Natural killer cell (primary cell): ENCODE measurements at regions not wholly inside any gene's neighbourhood (a gene's known extent, or its start where the extent isn't known, plus 50 kb on each side); places are given as distances from the start of the nearest gene placed in this dataset.

Experiments used
- ATAC-seq, 3 donors: fragments of 150-1000 bp in 2 of 3; fragments of 200-7000 bp in 1 of 3; cut with Tn5 transposase; 1 replicate in 1 of 3; 2 replicates in 2 of 3; pipeline ENCODE4 v1.10.0; 2021; ENCODE audit warnings: mild to moderate bottlenecking in 2 of 3, moderate library complexity in 2 of 3
- DNase-seq, 2 donors: peaks; one replicate each; pipeline versions ENCODE4 v3.0.0 to v3.0.0-alpha.2; 2013 to 2021; ENCODE audit warnings: mixed read lengths in 1 of 2
- H3K27ac ChIP-seq: one replicate; pipeline ENCODE4 v1.5.1; 2013; ENCODE audit warnings: mild to moderate bottlenecking, low read length
- H3K27me3 ChIP-seq: one replicate; pipeline ENCODE4 v1.6.1; 2013; ENCODE audit warnings: low read length; ENCODE audit not compliant: control insufficient read depth, insufficient read depth
- H3K36me3 ChIP-seq: one replicate; pipeline ENCODE4 v1.6.1; 2013; ENCODE audit warnings: low read length; ENCODE audit not compliant: control insufficient read depth, insufficient read depth
- H3K4me1 ChIP-seq: one replicate; pipeline ENCODE4 v1.6.1; 2013; ENCODE audit warnings: low read length; ENCODE audit not compliant: control insufficient read depth, insufficient read depth
- H3K4me3 ChIP-seq: one replicate; pipeline ENCODE4 v1.5.1; 2013; ENCODE audit warnings: low read length
- H3K9me3 ChIP-seq: one replicate; pipeline ENCODE4 v1.6.1; 2013; ENCODE audit warnings: low read length; ENCODE audit not compliant: control insufficient read depth, insufficient read depth
- H3K27ac Mint-ChIP-seq, 2 donors: one replicate each; pipeline ENCODE4 v1.8.0; 2022; ENCODE audit warnings: mild to moderate bottlenecking in 2 of 2, mixed read lengths in 2 of 2, moderate library complexity in 1 of 2
- H3K27me3 Mint-ChIP-seq, 2 donors: one replicate each; pipeline ENCODE4 v1.8.0; 2022; ENCODE audit warnings: low read depth in 2 of 2, mixed read lengths in 2 of 2
- H3K36me3 Mint-ChIP-seq: one replicate; pipeline ENCODE4 v1.8.0; 2022; ENCODE audit warnings: mixed read lengths
- H3K4me1 Mint-ChIP-seq, 2 donors: one replicate each; pipeline ENCODE4 v1.8.0; 2022; ENCODE audit warnings: mixed read lengths in 2 of 2
- H3K4me3 Mint-ChIP-seq: one replicate; pipeline ENCODE4 v1.8.0; 2022; ENCODE audit warnings: mild to moderate bottlenecking, moderate library complexity, mixed read lengths
- H3K9me3 Mint-ChIP-seq, 2 donors: one replicate each; pipeline ENCODE4 v1.8.0; 2022; ENCODE audit warnings: mixed read lengths in 2 of 2
- WGBS: methylation state at CpG from one replicate; pipeline ENCODE4 v1.1.7; 2013; ENCODE audit warnings: missing lambda C conversion rate; ENCODE audit not compliant: insufficient coverage; 5-methylcytosine and 5-hydroxymethylcytosine counted together
- intact Hi-C: fragments of 100-400 bp; cut with micrococcal nuclease; formaldehyde crosslinking; loops from one replicate; pipeline ENCODE4 v1.14.2; 2022
- TF ChIP-seq, protein P1 (sequence below): fragments of 200-600 bp; IDR thresholded peaks from one replicate; pipeline ENCODE4 v1.8.0; 2022; ENCODE audit warnings: antibody characterized with exemption

DNA sequence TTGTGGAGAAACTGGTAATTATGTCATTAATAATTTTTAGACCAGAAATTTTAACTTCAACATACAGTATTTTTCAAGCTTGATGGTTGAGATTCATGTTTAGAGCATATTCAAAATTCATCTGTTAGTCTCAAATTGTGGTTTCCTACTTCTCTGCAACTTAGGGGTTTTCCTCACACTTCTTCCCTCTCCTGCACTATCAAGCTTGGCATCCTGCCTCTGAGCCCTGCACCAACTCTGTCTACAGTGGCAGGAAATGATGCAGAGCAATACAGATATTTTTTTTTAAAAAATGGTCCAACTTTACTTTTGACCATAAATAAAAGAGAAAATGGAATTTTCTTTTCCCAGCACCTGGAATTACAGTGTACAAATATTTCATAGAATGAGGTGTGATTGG lies 247.3 kb downstream of the NUP35 start:
- H3K4me3 ChIP-seq, result no peak overlapping the region
- Mint-ChIP-seq H3K4me1 (no peaks in the 10 kb centered on the region), H3K36me3 (peaks cover 4% of the 10 kb centered on the region), H3K27me3 (no peaks in the 10 kb centered on the region), H3K9me3 (peaks cover 18 to 31% of the 10 kb centered on the region in 2 donors), H3K27ac (no peak overlapping the region), H3K4me3 (no peak overlapping the region)
- no peaks in the 10 kb centered on the region for H3K36me3 ChIP-seq
- intact Hi-C loops, result no loop called here
- H3K4me1 ChIP-seq, result no peaks in the 10 kb centered on the region
- H3K27me3 ChIP-seq, result no peaks in the 10 kb centered on the region
- H3K27ac ChIP-seq, result no peak overlapping the region
- DNase-seq (no peak), ATAC-seq (no peak)
- no peaks in the 10 kb centered on the region for H3K9me3 ChIP-seq
- TF ChIP-seq, protein P1, sequence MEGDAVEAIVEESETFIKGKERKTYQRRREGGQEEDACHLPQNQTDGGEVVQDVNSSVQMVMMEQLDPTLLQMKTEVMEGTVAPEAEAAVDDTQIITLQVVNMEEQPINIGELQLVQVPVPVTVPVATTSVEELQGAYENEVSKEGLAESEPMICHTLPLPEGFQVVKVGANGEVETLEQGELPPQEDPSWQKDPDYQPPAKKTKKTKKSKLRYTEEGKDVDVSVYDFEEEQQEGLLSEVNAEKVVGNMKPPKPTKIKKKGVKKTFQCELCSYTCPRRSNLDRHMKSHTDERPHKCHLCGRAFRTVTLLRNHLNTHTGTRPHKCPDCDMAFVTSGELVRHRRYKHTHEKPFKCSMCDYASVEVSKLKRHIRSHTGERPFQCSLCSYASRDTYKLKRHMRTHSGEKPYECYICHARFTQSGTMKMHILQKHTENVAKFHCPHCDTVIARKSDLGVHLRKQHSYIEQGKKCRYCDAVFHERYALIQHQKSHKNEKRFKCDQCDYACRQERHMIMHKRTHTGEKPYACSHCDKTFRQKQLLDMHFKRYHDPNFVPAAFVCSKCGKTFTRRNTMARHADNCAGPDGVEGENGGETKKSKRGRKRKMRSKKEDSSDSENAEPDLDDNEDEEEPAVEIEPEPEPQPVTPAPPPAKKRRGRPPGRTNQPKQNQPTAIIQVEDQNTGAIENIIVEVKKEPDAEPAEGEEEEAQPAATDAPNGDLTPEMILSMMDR, result no peak

DNA sequence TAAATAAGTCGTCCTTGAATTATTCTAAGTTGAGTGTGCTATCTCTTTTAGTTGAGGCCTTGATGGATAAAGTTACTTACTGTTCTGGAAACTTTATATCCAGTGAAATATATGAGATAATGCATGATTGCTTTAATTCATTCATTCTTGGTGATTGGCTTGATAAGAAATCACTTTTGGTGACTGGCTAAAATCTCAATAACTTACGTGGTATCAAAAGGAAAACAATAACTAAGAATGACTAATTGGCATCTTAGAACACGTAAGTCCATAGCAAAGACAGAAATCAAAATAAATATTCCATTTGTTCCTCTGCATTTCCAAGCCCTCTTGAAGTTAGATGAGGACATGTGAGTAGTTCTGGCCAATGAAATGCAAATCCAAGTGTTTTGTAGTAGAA lies 251.6 kb downstream of the NUP35 start:
- Histone ChIP-seq H3K36me3 (no peaks in the 10 kb centered on the region), H3K4me1 (no peaks in the 10 kb centered on the region), H3K27ac (no peak overlapping the region), H3K9me3 (no peaks in the 10 kb centered on the region), H3K27me3 (no peaks in the 10 kb centered on the region), H3K4me3 (no peak overlapping the region)
- DNase-seq (no peak), ATAC-seq (no peak)
- H3K4me3 Mint-ChIP-seq, result no peak overlapping the region
- no peak overlapping the region for H3K27ac Mint-ChIP-seq
- H3K4me1 Mint-ChIP-seq, result no peaks in the 10 kb centered on the region
- WGBS, result 83% methylated on average over 3 of the region's 3 CpGs
- intact Hi-C loops, result no loop called here
- H3K9me3 Mint-ChIP-seq, result peaks cover 15 to 25% of the 10 kb centered on the region in 2 donors
- TF ChIP-seq, protein P1, result no peak
- H3K36me3 Mint-ChIP-seq, result peaks cover 13% of the 10 kb centered on the region
- H3K27me3 Mint-ChIP-seq, result no peaks in the 10 kb centered on the region

DNA sequence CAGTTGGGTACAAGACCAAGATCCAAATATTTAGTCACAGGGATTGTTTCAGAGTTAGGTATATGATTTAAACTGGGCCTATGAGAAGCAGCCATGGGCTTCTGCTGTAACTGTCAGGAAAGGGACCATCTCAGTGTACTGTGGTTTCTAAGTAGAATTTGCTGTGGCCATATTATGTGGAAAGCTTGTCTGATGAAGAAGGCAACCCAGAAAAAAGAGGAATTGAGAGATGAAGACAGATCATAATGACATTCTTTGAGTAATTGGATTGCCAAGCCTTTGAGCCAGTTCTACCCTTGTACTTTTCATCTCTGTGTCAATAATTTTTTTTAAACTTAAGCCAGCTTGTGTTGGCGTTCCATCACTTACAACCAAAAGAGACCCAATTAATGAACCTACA lies 259.6 kb downstream of the NUP35 start:
- Histone ChIP-seq H3K27ac (no peak overlapping the region), H3K27me3 (no peaks in the 10 kb centered on the region), H3K4me1 (no peaks in the 10 kb centered on the region), H3K9me3 (peaks cover 3% of the 10 kb centered on the region), H3K4me3 (no peak overlapping the region), H3K36me3 (no peaks in the 10 kb centered on the region)
- Mint-ChIP-seq H3K27ac (no peak overlapping the region), H3K36me3 (no peaks in the 10 kb centered on the region), H3K4me3 (no peak overlapping the region), H3K9me3 (peaks cover 19 to 28% of the 10 kb centered on the region in 2 donors), H3K27me3 (no peaks in the 10 kb centered on the region), H3K4me1 (no peaks in the 10 kb centered on the region)
- ATAC-seq (no peak), DNase-seq (no peak)
- intact Hi-C loops, result no loop called here
- WGBS, result no CpG with 5 or more reads among the region's 1 CpG
- TF ChIP-seq, protein P1, result no peak

DNA sequence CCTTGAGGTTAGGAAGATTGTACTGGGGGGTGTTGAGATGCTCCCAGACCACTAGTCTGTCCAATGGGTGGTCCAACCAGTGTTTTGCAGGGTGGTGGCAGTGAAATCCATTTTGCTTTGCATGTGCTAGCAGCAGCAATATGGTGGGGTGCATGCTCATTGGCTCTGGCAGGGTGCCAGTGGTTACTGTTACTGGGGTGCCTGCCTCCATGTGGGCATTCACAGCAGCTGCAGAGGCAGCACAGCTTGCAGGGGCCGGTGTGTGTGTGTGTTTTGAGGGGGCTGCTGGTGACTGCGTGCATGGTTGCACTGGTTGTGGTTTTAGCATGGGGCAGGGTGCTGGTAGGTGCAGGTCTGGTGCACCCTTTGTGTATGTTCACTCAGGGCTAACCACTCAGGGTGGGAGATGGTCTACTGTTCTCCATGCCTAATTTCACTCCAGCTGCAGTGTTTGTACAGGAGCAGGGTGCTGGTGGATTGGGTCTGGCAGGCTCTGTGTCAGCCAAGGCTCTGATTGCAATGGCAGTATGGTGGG lies 265.4 kb downstream of the NUP35 start:
- H3K27me3 Mint-ChIP-seq, result no peaks in the 10 kb centered on the region
- WGBS, result 82% methylated on average over 2 of the region's 2 CpGs
- H3K27ac Mint-ChIP-seq, result no peak overlapping the region
- intact Hi-C loops, result no loop called here
- Histone ChIP-seq H3K27ac (no peak overlapping the region), H3K27me3 (no peaks in the 10 kb centered on the region), H3K36me3 (no peaks in the 10 kb centered on the region), H3K4me1 (no peaks in the 10 kb centered on the region), H3K4me3 (no peak overlapping the region), H3K9me3 (peaks cover 15% of the 10 kb centered on the region)
- peaks cover 23 to 43% of the 10 kb centered on the region in 2 donors for H3K9me3 Mint-ChIP-seq
- DNase-seq, result no peak
- no peak overlapping the region for H3K4me3 Mint-ChIP-seq
- peaks cover 6% of the 10 kb centered on the region for H3K36me3 Mint-ChIP-seq
- no peaks in the 10 kb centered on the region for H3K4me1 Mint-ChIP-seq
- TF ChIP-seq, protein P1, result no peak
- ATAC-seq, result no peak
